NB4 (cell line): ENCODE measurements at regions not wholly inside any gene's neighbourhood (a gene's known extent, or its start where the extent isn't known, plus 50 kb on each side); places are given as distances from the start of the nearest gene placed in this dataset.

Experiments
- DNase-seq: peaks from one replicate; pipeline ENCODE4 v3.0.0; 2010; ENCODE audit warnings: low read depth
- H3K4me3 ChIP-seq: one replicate; pipeline ENCODE4 v1.5.1; 2011; ENCODE audit warnings: mild to moderate bottlenecking, low read depth, low read length, moderate library complexity
- CTCF ChIP-seq: IDR thresholded peaks from one replicate; pipeline ENCODE4 v1.5.1; 2012; ENCODE audit warnings: low read depth, low read length
- MAX ChIP-seq: IDR thresholded peaks from 2 replicates; pipeline ENCODE4 v1.6.1; 2011; ENCODE audit warnings: low read depth, low read length
- MYC ChIP-seq: IDR thresholded peaks from 2 replicates; pipeline ENCODE4 v1.6.1; 2011; ENCODE audit warnings: low read depth, low read length
- POLR2A ChIP-seq: IDR thresholded peaks from 2 replicates; pipeline ENCODE4 v1.6.1; 2011; ENCODE audit warnings: mild to moderate bottlenecking; ENCODE audit not compliant: insufficient read length; ENCODE audit errors: extremely low read depth

GRCh38 chr4:55011761-55012160, 113.6 kb downstream of the KDR start:
- no peak overlapping the region for H3K4me3 ChIP-seq
- no peak for DNase-seq
- TF ChIP-seq CTCF = no peak
- TF ChIP-seq POLR2A = no peak
- no peak for TF ChIP-seq MAX
- no peak for TF ChIP-seq MYC

- no peak for DNase-seq
- TF ChIP-seq CTCF (no peak), MYC (no peak), POLR2A (no peak), MAX (no peak)
- no peak overlapping the region for H3K4me3 ChIP-seq
Measured at GRCh38 chr4:55010550-55010949, 114.8 kb downstream of the KDR start.

- TF ChIP-seq CTCF (peak; percentile 56), MYC (no peak)
- H3K4me3 ChIP-seq = no peak overlapping the region
- peak; percentile 22 for DNase-seq
Measured at GRCh38 chr4:55008166-55009056, 117.0 kb downstream of the KDR start.

- DNase-seq = no peak
- no peak for TF ChIP-seq MYC
- TF ChIP-seq POLR2A = no peak
- TF ChIP-seq MAX = no peak
- TF ChIP-seq CTCF = no peak
- H3K4me3 ChIP-seq = no peak overlapping the region
Measured at GRCh38 chr4:55005910-55006309, 119.5 kb downstream of the KDR start.

GRCh38 chr4:55004831-55005230, 120.6 kb downstream of the KDR start:
- H3K4me3 ChIP-seq = no peak overlapping the region
- no peak for DNase-seq
- TF ChIP-seq MAX (no peak), CTCF (no peak), MYC (no peak), POLR2A (no peak)
